Vagina (tissue), 2 donors: ENCODE measurements at regions not wholly inside any gene's neighbourhood (a gene's known extent, or its start where the extent isn't known, plus 50 kb on each side); places are given as distances from the start of the nearest gene placed in this dataset.

Source experiments
- POLR2A ChIP-seq, 2 donors: fragments of 450-650 bp; IDR thresholded peaks; one replicate each; pipeline ENCODE4 v1.6.1; 2017; ENCODE audit warnings: antibody characterized with exemption in 2 of 2, mild to moderate bottlenecking in 2 of 2, moderate library complexity in 2 of 2
- POLR2AphosphoS5 ChIP-seq, 2 donors: sonication (generic); formaldehyde crosslinking; IDR thresholded peaks; one replicate each; pipeline ENCODE4 v1.9.0; 2017; ENCODE audit warnings: antibody characterized with exemption in 2 of 2, mild to moderate bottlenecking in 2 of 2, low read depth in 1 of 2; ENCODE audit not compliant: insufficient read depth in 1 of 2

DNA sequence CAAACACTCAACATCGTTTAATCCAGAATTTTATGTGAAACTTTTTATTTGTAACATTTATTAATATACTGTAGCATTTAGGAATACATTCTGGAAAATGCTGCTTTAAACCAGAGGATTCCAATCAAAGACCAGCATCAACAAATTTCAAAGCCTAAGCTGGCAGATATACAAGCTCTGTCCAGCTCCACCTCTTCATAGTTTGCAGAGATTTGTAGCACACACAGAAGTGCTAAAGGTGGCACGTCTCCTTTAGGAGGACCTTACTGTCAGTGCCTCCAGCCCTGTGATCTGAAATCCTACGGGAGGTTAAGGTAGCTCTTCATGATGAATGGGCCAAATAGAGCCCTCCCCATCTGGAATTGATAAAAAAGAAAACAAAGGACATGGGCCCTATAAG lies 329.7 kb upstream of the NECTIN3 start:
- TF ChIP-seq POLR2A (IDR thresholded peaks at IDR 0.05) (no peak), POLR2AphosphoS5 (IDR thresholded peaks at IDR 0.05; ENCODE audit: insufficient read depth in 1 of 2, low read depth in 1 of 2) (no peak)
